ENCODE measurements at regions not wholly inside any gene's neighbourhood (a gene's known extent, or its start where the extent isn't known, plus 50 kb on each side); places are given as distances from the start of the nearest gene placed in this dataset.

DNA sequence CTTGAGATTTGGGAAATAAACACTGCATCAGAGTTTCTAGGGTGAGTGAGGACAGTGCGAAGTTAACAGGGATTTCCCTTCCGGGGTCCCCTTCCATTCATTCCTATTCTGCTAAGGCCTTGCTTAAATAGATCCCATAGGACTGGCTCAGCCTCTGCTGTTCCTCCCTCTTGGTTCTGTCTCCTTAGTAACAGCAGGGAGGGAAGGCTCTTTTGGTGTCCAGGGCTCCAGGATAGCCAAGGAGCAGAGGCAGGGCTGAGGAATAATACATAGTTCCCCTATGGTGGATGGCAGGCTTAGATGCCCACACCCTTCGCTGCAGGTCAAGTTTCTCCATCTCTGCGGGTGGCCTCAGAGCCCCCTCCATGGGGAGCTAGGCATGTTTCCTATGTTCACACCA lies 591.7 kb downstream of the ACTL7B start:
- H3F3A ChIP-seq (ENCODE audit: insufficient read depth, low read length): no peaks in the 10 kb centered on the region
- no peaks in the 10 kb centered on the region for H3K9me2 ChIP-seq (ENCODE audit: low read depth, low read length)
- H3K27ac ChIP-seq (ENCODE audit: low read depth, low read length, poor library complexity, severe bottlenecking): no peak overlapping the region
- no peak overlapping the region for H3K9ac ChIP-seq (ENCODE audit: low read length)
- no peak overlapping the region for H3K4me2 ChIP-seq (ENCODE audit: low read length)
- H4K20me1 ChIP-seq (ENCODE audit: insufficient read depth, low read length): no peaks in the 10 kb centered on the region
- no peaks in the 10 kb centered on the region for H3K9me3 ChIP-seq (ENCODE audit: low read length)
- H3K27me3 ChIP-seq (ENCODE audit: insufficient read depth, low read length): no peaks in the 10 kb centered on the region
- no peaks in the 10 kb centered on the region for H3K4me1 ChIP-seq (ENCODE audit: insufficient read depth, low read length, severe bottlenecking)
- TF ChIP-seq EZH2 (IDR thresholded peaks at IDR 0.05; ENCODE audit: borderline replicate concordance, low read length): no peak
- TF ChIP-seq, protein P1, sequence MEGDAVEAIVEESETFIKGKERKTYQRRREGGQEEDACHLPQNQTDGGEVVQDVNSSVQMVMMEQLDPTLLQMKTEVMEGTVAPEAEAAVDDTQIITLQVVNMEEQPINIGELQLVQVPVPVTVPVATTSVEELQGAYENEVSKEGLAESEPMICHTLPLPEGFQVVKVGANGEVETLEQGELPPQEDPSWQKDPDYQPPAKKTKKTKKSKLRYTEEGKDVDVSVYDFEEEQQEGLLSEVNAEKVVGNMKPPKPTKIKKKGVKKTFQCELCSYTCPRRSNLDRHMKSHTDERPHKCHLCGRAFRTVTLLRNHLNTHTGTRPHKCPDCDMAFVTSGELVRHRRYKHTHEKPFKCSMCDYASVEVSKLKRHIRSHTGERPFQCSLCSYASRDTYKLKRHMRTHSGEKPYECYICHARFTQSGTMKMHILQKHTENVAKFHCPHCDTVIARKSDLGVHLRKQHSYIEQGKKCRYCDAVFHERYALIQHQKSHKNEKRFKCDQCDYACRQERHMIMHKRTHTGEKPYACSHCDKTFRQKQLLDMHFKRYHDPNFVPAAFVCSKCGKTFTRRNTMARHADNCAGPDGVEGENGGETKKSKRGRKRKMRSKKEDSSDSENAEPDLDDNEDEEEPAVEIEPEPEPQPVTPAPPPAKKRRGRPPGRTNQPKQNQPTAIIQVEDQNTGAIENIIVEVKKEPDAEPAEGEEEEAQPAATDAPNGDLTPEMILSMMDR (IDR thresholded peaks at IDR 0.05; ENCODE audit: low read length): no peak
- H3K4me3 ChIP-seq (ENCODE audit: low read depth, low read length, poor library complexity, severe bottlenecking): no peak overlapping the region
- no peaks in the 10 kb centered on the region for H3K36me3 ChIP-seq (ENCODE audit: insufficient read depth, low read length)
- no peak overlapping the region for H2AFZ ChIP-seq (ENCODE audit: low read length)
- no peaks in the 10 kb centered on the region for H3K79me2 ChIP-seq (ENCODE audit: insufficient read depth, low read length)

DNA sequence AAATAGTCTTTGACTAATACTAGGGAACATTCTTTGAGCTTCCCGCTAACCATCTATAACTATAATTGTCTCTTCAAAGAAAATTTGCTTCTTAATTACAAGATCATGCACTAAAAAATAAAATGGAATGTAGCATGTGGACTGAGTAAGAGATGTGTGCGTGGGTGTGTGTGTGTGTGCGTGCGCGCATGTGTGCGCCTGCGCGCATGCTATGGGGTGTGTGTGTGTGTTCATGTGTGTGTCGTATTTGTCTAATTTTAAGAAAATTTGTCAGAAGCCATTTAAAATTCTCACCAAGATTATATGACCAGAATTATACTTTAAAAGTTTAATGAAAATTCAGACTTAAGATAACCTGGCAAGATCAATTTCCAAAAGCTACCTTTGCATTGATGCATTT lies 593.0 kb downstream of the ACTL7B start:
- Histone ChIP-seq H3K9me2 (ENCODE audit: low read depth, low read length) (no peaks in the 10 kb centered on the region), H3K36me3 (ENCODE audit: insufficient read depth, low read length) (no peaks in the 10 kb centered on the region), H3K9me3 (ENCODE audit: low read length) (no peaks in the 10 kb centered on the region), H3K27me3 (ENCODE audit: insufficient read depth, low read length) (no peaks in the 10 kb centered on the region), H3K4me1 (ENCODE audit: insufficient read depth, low read length, severe bottlenecking) (no peaks in the 10 kb centered on the region), H3K79me2 (ENCODE audit: insufficient read depth, low read length) (no peaks in the 10 kb centered on the region), H3K4me2 (ENCODE audit: low read length) (no peak overlapping the region), H4K20me1 (ENCODE audit: insufficient read depth, low read length) (no peaks in the 10 kb centered on the region), H3K4me3 (ENCODE audit: low read depth, low read length, poor library complexity, severe bottlenecking) (no peak overlapping the region), H2AFZ (ENCODE audit: low read length) (no peak overlapping the region), H3K27ac (ENCODE audit: low read depth, low read length, poor library complexity, severe bottlenecking) (no peak overlapping the region), H3F3A (ENCODE audit: insufficient read depth, low read length) (no peaks in the 10 kb centered on the region), H3K9ac (ENCODE audit: low read length) (no peak overlapping the region)
- TF ChIP-seq, protein P1 (IDR thresholded peaks at IDR 0.05; ENCODE audit: low read length): no peak
- no peak for TF ChIP-seq EZH2 (IDR thresholded peaks at IDR 0.05; ENCODE audit: borderline replicate concordance, low read length)

DNA sequence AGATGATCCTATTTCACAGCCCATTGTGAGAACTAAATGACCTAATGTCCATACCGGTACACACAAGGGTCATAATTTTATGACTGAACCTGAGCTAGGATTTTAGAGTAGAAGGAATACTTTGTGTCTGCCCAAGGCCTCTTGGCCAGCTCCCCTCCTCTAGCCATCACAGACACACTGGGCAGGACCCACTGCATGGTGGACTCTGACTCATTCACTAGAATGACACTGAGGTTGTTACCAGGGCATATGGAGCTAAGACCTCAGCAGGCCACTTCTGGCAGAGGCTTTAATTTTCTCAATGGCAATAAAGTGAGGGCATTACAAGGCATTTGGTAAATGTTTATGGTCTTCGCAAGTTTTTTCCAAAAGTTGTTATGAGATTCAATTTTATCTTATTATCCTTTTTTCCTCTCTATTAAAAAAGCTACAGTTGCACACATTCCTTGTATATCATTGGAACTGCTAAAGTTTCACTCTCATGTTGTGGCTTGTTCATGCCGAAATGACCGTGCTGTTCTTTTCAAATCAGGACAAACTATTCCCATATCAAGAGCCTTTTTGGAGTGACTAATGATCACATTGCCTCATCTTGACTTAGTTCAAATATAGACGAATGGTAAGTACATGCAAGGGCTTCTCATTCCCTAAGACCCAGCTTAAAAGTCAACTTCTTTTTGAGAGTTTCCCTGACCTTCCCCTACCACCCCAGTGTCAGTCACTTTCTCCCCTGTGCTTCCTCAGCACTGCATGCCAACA lies 595.7 kb downstream of the ACTL7B start:
- Histone ChIP-seq H3K27ac (ENCODE audit: low read depth, low read length, poor library complexity, severe bottlenecking) (no peak overlapping the region), H3K27me3 (ENCODE audit: insufficient read depth, low read length) (no peaks in the 10 kb centered on the region), H3K4me3 (ENCODE audit: low read depth, low read length, poor library complexity, severe bottlenecking) (no peak overlapping the region), H3K9me3 (ENCODE audit: low read length) (no peaks in the 10 kb centered on the region), H2AFZ (ENCODE audit: low read length) (no peak overlapping the region), H4K20me1 (ENCODE audit: insufficient read depth, low read length) (no peaks in the 10 kb centered on the region), H3F3A (ENCODE audit: insufficient read depth, low read length) (no peaks in the 10 kb centered on the region), H3K36me3 (ENCODE audit: insufficient read depth, low read length) (no peaks in the 10 kb centered on the region), H3K4me1 (ENCODE audit: insufficient read depth, low read length, severe bottlenecking) (no peaks in the 10 kb centered on the region), H3K79me2 (ENCODE audit: insufficient read depth, low read length) (no peaks in the 10 kb centered on the region), H3K9ac (ENCODE audit: low read length) (no peak overlapping the region), H3K9me2 (ENCODE audit: low read depth, low read length) (no peaks in the 10 kb centered on the region), H3K4me2 (ENCODE audit: low read length) (no peak overlapping the region)
- TF ChIP-seq, protein P1 (IDR thresholded peaks at IDR 0.05; ENCODE audit: low read length): no peak
- no peak for TF ChIP-seq EZH2 (IDR thresholded peaks at IDR 0.05; ENCODE audit: borderline replicate concordance, low read length)

Data from OCI-LY1 (cell line).